ENCODE measurements at regions not wholly inside any gene's neighbourhood (a gene's known extent, or its start where the extent isn't known, plus 50 kb on each side); places are given as distances from the start of the nearest gene placed in this dataset.

DNA sequence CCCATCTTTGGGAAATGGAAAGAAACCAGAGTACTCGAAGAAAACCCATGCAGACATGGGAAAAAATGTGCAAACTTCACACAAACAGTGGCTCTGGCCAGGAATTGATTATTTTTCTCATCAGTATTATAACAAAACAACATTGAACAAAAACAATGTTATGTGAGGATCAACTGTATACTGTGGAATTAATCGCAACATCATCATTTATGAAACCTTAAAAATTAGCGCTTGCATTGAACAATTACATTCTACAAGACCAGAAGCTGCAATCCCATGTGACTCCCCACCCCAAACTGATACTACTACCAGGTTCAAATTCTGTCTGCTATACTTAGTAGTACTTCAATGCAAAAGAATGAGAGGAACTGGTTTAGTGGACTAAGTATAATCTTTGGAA is 390.7 kb upstream of the PIK3R1 start:
- no peaks in the 10 kb centered on the region for H3K9me3 ChIP-seq (ENCODE audit: control insufficient read depth in 4 of 4, low read length in 3 of 4)
- H3K27me3 ChIP-seq (ENCODE audit: control insufficient read depth in 4 of 4, insufficient read depth in 4 of 4, low read length in 3 of 4) = no peaks in the 10 kb centered on the region
- H3K9ac ChIP-seq (ENCODE audit: low read depth in 1 of 2, low read length in 2 of 2) = no peak overlapping the region
- H3K27ac ChIP-seq (ENCODE audit: low read depth in 1 of 2, low read length in 2 of 2) = no peak overlapping the region
- H3K4me1 ChIP-seq (ENCODE audit: control insufficient read depth in 4 of 4, insufficient read depth in 4 of 4, low read length in 3 of 4) = no peaks in the 10 kb centered on the region
- H3K4me3 ChIP-seq (ENCODE audit: low read depth in 1 of 3, low read length in 3 of 3) = no peak overlapping the region
- DNase-seq (ENCODE audit: low spot score) = no peak
- TF ChIP-seq RAD21 (IDR thresholded peaks at IDR 0.05) (no peak), TAF1 (conservative IDR thresholded peaks at IDR 0.05) (no peak), RXRA (IDR thresholded peaks at IDR 0.05) (no peak), HNF4A (conservative IDR thresholded peaks at IDR 0.05) (no peak), EGR1 (IDR thresholded peaks at IDR 0.05; ENCODE audit: low read depth in 2 of 2) (no peak), JUND (IDR thresholded peaks at IDR 0.05) (no peak)
- TF ChIP-seq, protein P1, sequence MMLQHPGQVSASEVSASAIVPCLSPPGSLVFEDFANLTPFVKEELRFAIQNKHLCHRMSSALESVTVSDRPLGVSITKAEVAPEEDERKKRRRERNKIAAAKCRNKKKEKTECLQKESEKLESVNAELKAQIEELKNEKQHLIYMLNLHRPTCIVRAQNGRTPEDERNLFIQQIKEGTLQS (IDR thresholded peaks at IDR 0.05) = no peak
- TF ChIP-seq, protein P2, sequence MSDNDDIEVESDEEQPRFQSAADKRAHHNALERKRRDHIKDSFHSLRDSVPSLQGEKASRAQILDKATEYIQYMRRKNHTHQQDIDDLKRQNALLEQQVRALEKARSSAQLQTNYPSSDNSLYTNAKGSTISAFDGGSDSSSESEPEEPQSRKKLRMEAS (IDR thresholded peaks at IDR 0.05) = no peak
- no peaks in the 10 kb centered on the region for H3K36me3 ChIP-seq (ENCODE audit: control insufficient read depth in 4 of 4, insufficient read depth in 3 of 4, low read depth in 1 of 4, low read length in 3 of 4)
- WGBS = 94% methylated on average over 3 of the region's 3 CpGs

DNA sequence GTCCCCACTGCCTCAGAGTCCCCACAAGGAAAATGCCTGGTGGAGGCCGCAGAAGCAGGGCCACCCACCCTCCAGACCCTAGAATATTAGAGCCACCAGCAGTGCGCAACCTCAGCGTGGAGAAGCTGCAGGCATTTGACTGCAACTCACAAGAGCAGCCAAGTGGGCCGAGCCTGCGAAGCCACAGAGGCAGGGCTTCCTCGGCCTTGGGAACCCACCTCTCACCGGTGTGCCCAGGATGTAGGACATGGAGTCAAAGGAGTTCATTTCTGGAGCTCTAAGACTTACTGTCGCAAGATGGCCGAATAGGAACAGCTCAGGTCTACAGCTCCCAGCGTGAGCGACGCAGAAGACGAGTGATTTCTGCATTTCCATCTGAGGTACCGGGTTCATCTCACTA is 397.9 kb upstream of the PIK3R1 start:
- 92% methylated on average over 14 of the region's 14 CpGs for WGBS
- Histone ChIP-seq H3K4me3 (ENCODE audit: low read depth in 1 of 3, low read length in 3 of 3) (no peak overlapping the region), H3K36me3 (ENCODE audit: control insufficient read depth in 4 of 4, insufficient read depth in 3 of 4, low read depth in 1 of 4, low read length in 3 of 4) (no peaks in the 10 kb centered on the region), H3K27me3 (ENCODE audit: control insufficient read depth in 4 of 4, insufficient read depth in 4 of 4, low read length in 3 of 4) (no peaks in the 10 kb centered on the region), H3K9ac (ENCODE audit: low read depth in 1 of 2, low read length in 2 of 2) (no peak overlapping the region), H3K9me3 (ENCODE audit: control insufficient read depth in 4 of 4, low read length in 3 of 4) (no peaks in the 10 kb centered on the region), H3K4me1 (ENCODE audit: control insufficient read depth in 4 of 4, insufficient read depth in 4 of 4, low read length in 3 of 4) (peaks cover 5 to 25% (median 20%) of the 10 kb centered on the region in 4 donors), H3K27ac (ENCODE audit: low read depth in 1 of 2, low read length in 2 of 2) (no peak overlapping the region)
- no peak for DNase-seq (ENCODE audit: low spot score)
- TF ChIP-seq FOXA2 (IDR thresholded peaks at IDR 0.05) (no peak), HNF4A (conservative IDR thresholded peaks at IDR 0.05) (no peak), YY1 (IDR thresholded peaks at IDR 0.05) (no peak), FOXA1 (IDR thresholded peaks at IDR 0.05) (no peak), EGR1 (IDR thresholded peaks at IDR 0.05; ENCODE audit: low read depth in 2 of 2) (no peak), TAF1 (conservative IDR thresholded peaks at IDR 0.05) (no peak), JUND (IDR thresholded peaks at IDR 0.05) (no peak), SP1 (IDR thresholded peaks at IDR 0.05) (no peak), GABPA (IDR thresholded peaks at IDR 0.05 in 1 of 2, conservative IDR thresholded peaks at IDR 0.05 in 1 of 2) (no peak), RAD21 (IDR thresholded peaks at IDR 0.05) (no peak), RXRA (IDR thresholded peaks at IDR 0.05) (no peak), HNF4G (IDR thresholded peaks at IDR 0.05) (no peak), NR2F2 (IDR thresholded peaks at IDR 0.05) (no peak)
- TF ChIP-seq, protein P3, sequence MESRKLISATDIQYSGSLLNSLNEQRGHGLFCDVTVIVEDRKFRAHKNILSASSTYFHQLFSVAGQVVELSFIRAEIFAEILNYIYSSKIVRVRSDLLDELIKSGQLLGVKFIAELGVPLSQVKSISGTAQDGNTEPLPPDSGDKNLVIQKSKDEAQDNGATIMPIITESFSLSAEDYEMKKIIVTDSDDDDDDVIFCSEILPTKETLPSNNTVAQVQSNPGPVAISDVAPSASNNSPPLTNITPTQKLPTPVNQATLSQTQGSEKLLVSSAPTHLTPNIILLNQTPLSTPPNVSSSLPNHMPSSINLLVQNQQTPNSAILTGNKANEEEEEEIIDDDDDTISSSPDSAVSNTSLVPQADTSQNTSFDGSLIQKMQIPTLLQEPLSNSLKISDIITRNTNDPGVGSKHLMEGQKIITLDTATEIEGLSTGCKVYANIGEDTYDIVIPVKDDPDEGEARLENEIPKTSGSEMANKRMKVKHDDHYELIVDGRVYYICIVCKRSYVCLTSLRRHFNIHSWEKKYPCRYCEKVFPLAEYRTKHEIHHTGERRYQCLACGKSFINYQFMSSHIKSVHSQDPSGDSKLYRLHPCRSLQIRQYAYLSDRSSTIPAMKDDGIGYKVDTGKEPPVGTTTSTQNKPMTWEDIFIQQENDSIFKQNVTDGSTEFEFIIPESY (IDR thresholded peaks at IDR 0.05) = no peak
- TF ChIP-seq, protein P4, sequence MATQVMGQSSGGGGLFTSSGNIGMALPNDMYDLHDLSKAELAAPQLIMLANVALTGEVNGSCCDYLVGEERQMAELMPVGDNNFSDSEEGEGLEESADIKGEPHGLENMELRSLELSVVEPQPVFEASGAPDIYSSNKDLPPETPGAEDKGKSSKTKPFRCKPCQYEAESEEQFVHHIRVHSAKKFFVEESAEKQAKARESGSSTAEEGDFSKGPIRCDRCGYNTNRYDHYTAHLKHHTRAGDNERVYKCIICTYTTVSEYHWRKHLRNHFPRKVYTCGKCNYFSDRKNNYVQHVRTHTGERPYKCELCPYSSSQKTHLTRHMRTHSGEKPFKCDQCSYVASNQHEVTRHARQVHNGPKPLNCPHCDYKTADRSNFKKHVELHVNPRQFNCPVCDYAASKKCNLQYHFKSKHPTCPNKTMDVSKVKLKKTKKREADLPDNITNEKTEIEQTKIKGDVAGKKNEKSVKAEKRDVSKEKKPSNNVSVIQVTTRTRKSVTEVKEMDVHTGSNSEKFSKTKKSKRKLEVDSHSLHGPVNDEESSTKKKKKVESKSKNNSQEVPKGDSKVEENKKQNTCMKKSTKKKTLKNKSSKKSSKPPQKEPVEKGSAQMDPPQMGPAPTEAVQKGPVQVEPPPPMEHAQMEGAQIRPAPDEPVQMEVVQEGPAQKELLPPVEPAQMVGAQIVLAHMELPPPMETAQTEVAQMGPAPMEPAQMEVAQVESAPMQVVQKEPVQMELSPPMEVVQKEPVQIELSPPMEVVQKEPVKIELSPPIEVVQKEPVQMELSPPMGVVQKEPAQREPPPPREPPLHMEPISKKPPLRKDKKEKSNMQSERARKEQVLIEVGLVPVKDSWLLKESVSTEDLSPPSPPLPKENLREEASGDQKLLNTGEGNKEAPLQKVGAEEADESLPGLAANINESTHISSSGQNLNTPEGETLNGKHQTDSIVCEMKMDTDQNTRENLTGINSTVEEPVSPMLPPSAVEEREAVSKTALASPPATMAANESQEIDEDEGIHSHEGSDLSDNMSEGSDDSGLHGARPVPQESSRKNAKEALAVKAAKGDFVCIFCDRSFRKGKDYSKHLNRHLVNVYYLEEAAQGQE (IDR thresholded peaks at IDR 0.05) = no peak

Measured in liver (tissue), 7 donors.